WTC11 (cell line): ENCODE measurements at regions not wholly inside any gene's neighbourhood (a gene's known extent, or its start where the extent isn't known, plus 50 kb on each side); places are given as distances from the start of the nearest gene placed in this dataset.

ENCODE experiments used
- ATAC-seq: fragments of 200-7000 bp; cut with Tn5 transposase; 2 replicates; pipeline ENCODE4 v1.10.0; 2021; ENCODE audit warnings: mild to moderate bottlenecking, moderate library complexity
- CTCF ChIA-PET: fragments of 300-600 bp; sonication (Branson Sonifier 250); formaldehyde crosslinking; loops from one replicate; lab custom pipeline; 2021; ENCODE audit warnings: antibody characterized with exemption; lab: Charles Lee
- POLR2A ChIA-PET: fragments of 350-600 bp; sonication (Branson Sonifier 250); formaldehyde crosslinking; loops from one replicate; lab custom pipeline; 2021; ENCODE audit warnings: antibody characterized with exemption; lab: Charles Lee
- DNase-seq: peaks from one replicate; pipeline ENCODE4 v3.0.0; 2021; ENCODE audit warnings: low spot score
- H3K27ac Mint-ChIP-seq: 2 replicates; pipeline ENCODE4 v1.8.0; 2021; ENCODE audit warnings: mixed read lengths
- H3K27me3 Mint-ChIP-seq: 2 replicates; pipeline ENCODE4 v1.8.0; 2021; ENCODE audit warnings: low read depth, mild to moderate bottlenecking, moderate library complexity, mixed read lengths
- H3K36me3 Mint-ChIP-seq: 2 replicates; pipeline ENCODE4 v1.8.0; 2021; ENCODE audit warnings: mixed read lengths
- H3K4me1 Mint-ChIP-seq: 2 replicates; pipeline ENCODE4 v1.8.0; 2022; ENCODE audit warnings: mixed read lengths
- H3K4me3 Mint-ChIP-seq: 2 replicates; pipeline ENCODE4 v1.8.0; 2021; ENCODE audit warnings: mild to moderate bottlenecking, moderate library complexity, mixed read lengths
- H3K9me3 Mint-ChIP-seq: 2 replicates; pipeline ENCODE4 v1.8.0; 2021; ENCODE audit warnings: mixed read lengths
- AFF4 ChIP-seq: sonication (generic); formaldehyde crosslinking; IDR thresholded peaks from 2 replicates; pipeline ENCODE4 v1.8.1; 2023; ENCODE audit warnings: mild to moderate bottlenecking, missing genetic modification reagents, borderline replicate concordance
- CBFB ChIP-seq: sonication (generic); formaldehyde crosslinking; IDR thresholded peaks from 2 replicates; pipeline ENCODE4 v1.8.1; 2022; ENCODE audit warnings: mild to moderate bottlenecking, low read depth, missing genetic modification reagents
- ELF4 ChIP-seq: sonication (generic); formaldehyde crosslinking; IDR thresholded peaks from 2 replicates; pipeline ENCODE4 v1.8.1; 2022; ENCODE audit warnings: low read depth, mild to moderate bottlenecking, moderate library complexity, missing genetic modification reagents
- ETV6 ChIP-seq: sonication (generic); formaldehyde crosslinking; IDR thresholded peaks from 2 replicates; pipeline ENCODE4 v1.8.1; 2022; ENCODE audit warnings: mild to moderate bottlenecking, missing genetic modification reagents
- MAX ChIP-seq: sonication (generic); formaldehyde crosslinking; IDR thresholded peaks from 2 replicates; pipeline ENCODE4 v1.8.0; 2022; ENCODE audit warnings: mild to moderate bottlenecking, missing genetic modification reagents
- MLX ChIP-seq: sonication (generic); formaldehyde crosslinking; IDR thresholded peaks from 2 replicates; pipeline ENCODE4 v1.8.1; 2023; ENCODE audit warnings: mild to moderate bottlenecking, missing genetic modification reagents, moderate library complexity
- MYBL2 ChIP-seq: sonication (generic); formaldehyde crosslinking; IDR thresholded peaks from 2 replicates; pipeline ENCODE4 v1.8.1; 2023; ENCODE audit warnings: mild to moderate bottlenecking, moderate library complexity, missing genetic modification reagents
- NFE2L1 ChIP-seq: sonication (generic); formaldehyde crosslinking; IDR thresholded peaks from 2 replicates; pipeline ENCODE4 v1.8.1; 2023; ENCODE audit warnings: missing genetic modification reagents
- NR1H2 ChIP-seq: sonication (generic); formaldehyde crosslinking; IDR thresholded peaks from 2 replicates; pipeline ENCODE4 v1.9.0; 2021; ENCODE audit warnings: mild to moderate bottlenecking, moderate library complexity, missing genetic modification reagents
- NR2C2 ChIP-seq: sonication (generic); formaldehyde crosslinking; IDR thresholded peaks from 2 replicates; pipeline ENCODE4 v1.8.0; 2022; ENCODE audit warnings: mild to moderate bottlenecking, missing genetic modification reagents
- RORB ChIP-seq: fragments of 250-450 bp; sonication (Bioruptor Pico); IDR thresholded peaks from 2 replicates; pipeline ENCODE4 v1.9.0; 2021; ENCODE audit warnings: mild to moderate bottlenecking
- STAT6 ChIP-seq: sonication (generic); formaldehyde crosslinking; conservative IDR thresholded peaks from 2 replicates; pipeline ENCODE4 v1.8.1; 2023; ENCODE audit warnings: mild to moderate bottlenecking, low read depth, missing genetic modification reagents, moderate library complexity
- ZNF219 ChIP-seq: sonication (generic); formaldehyde crosslinking; IDR thresholded peaks from 2 replicates; pipeline ENCODE4 v1.8.0; 2023; ENCODE audit warnings: missing genetic modification reagents, mild to moderate bottlenecking, borderline replicate concordance
- TF ChIP-seq, protein P1 (sequence below): sonication (generic); formaldehyde crosslinking; IDR thresholded peaks from 2 replicates; pipeline ENCODE4 v1.8.1; 2023; ENCODE audit warnings: mild to moderate bottlenecking, missing genetic modification reagents
- TF ChIP-seq, protein P2 (sequence below): sonication (generic); formaldehyde crosslinking; IDR thresholded peaks from 2 replicates; pipeline ENCODE4 v1.8.0; 2022; ENCODE audit warnings: mild to moderate bottlenecking, missing genetic modification reagents
- TF ChIP-seq, protein P3 (sequence below): sonication (generic); formaldehyde crosslinking; IDR thresholded peaks from 2 replicates; pipeline ENCODE4 v1.8.1; 2023; ENCODE audit warnings: mild to moderate bottlenecking, missing genetic modification reagents

DNA sequence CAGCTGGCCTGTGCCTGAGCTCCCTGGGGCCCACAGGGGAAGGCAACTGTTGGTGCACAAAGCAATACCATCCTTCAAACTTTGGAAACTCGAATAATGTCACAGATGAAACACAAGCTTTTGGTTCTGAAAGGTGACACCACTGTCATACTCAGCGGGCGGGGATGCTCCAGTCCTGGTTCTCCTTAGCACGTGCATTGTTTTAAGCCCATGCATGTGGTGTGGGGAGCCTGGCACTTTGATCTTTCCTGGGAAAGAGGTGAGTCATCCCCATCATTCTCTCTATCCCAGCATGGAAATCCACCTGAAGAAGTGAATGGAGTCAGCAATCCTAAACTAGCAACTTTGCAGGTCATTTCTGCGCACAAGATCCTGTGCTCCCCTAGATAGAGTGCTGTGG, 119.6 kb downstream of the GLRX3 start (continued):
- no peak for TF ChIP-seq AFF4 (CRISPR knock-in tag)
- TF ChIP-seq NFE2L1: no peak

DNA sequence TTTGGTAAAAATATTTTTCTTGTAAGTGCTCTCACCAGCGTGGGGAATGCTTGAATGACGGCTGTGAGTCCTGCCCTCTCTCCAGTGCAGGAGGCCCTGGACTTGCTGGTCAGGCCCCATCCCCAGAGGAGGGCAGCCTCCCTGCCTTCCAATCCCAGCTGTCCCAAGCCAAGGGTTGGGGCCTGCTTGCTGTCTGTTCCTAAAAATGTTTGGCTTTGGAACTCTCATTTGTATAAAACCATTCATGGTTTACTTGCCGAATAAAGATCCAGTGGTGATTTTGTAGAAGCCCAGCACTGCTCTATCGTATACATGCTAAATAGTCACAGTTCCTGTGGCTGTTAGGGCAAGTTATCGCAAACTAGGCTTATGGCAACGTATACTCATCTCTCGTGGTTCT, 121.7 kb downstream of the GLRX3 start:
- no peak overlapping the region for H3K4me3 Mint-ChIP-seq
- H3K27ac Mint-ChIP-seq: no peak overlapping the region
- H3K4me1 Mint-ChIP-seq: no peaks in the 10 kb centered on the region
- H3K36me3 Mint-ChIP-seq: peaks cover 70% of the 10 kb centered on the region
- ChIA-PET CTCF (no interaction called here), POLR2A (no interaction called here)
- peaks cover 16% of the 10 kb centered on the region for H3K27me3 Mint-ChIP-seq
- peaks cover 88% of the 10 kb centered on the region for H3K9me3 Mint-ChIP-seq
- DNase-seq (no peak), ATAC-seq (no peak)
- TF ChIP-seq, protein P1, sequence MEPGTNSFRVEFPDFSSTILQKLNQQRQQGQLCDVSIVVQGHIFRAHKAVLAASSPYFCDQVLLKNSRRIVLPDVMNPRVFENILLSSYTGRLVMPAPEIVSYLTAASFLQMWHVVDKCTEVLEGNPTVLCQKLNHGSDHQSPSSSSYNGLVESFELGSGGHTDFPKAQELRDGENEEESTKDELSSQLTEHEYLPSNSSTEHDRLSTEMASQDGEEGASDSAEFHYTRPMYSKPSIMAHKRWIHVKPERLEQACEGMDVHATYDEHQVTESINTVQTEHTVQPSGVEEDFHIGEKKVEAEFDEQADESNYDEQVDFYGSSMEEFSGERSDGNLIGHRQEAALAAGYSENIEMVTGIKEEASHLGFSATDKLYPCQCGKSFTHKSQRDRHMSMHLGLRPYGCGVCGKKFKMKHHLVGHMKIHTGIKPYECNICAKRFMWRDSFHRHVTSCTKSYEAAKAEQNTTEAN (CRISPR knock-in tag): no peak
- TF ChIP-seq NR2C2 (CRISPR knock-in tag) (no peak), ETV6 (CRISPR knock-in tag) (no peak), NFE2L1 (no peak), NR1H2 (CRISPR knock-in tag) (no peak), MYBL2 (CRISPR knock-in tag) (no peak), ZNF219 (CRISPR knock-in tag) (no peak)
- TF ChIP-seq, protein P2, sequence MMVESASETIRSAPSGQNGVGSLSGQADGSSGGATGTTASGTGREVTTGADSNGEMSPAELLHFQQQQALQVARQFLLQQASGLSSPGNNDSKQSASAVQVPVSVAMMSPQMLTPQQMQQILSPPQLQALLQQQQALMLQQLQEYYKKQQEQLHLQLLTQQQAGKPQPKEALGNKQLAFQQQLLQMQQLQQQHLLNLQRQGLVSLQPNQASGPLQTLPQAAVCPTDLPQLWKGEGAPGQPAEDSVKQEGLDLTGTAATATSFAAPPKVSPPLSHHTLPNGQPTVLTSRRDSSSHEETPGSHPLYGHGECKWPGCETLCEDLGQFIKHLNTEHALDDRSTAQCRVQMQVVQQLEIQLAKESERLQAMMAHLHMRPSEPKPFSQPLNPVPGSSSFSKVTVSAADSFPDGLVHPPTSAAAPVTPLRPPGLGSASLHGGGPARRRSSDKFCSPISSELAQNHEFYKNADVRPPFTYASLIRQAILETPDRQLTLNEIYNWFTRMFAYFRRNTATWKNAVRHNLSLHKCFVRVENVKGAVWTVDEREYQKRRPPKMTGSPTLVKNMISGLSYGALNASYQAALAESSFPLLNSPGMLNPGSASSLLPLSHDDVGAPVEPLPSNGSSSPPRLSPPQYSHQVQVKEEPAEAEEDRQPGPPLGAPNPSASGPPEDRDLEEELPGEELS (CRISPR knock-in tag): no peak

GRCh38 chr10:130259380-130259779, 123.2 kb downstream of the GLRX3 start:
- peaks cover 23% of the 10 kb centered on the region for H3K27me3 Mint-ChIP-seq
- ChIA-PET POLR2A (no interaction called here), CTCF (no interaction called here)
- H3K36me3 Mint-ChIP-seq: peaks cover 75% of the 10 kb centered on the region
- no peak overlapping the region for H3K4me3 Mint-ChIP-seq
- H3K27ac Mint-ChIP-seq: no peak overlapping the region
- DNase-seq (no peak), ATAC-seq (no peak)
- peaks cover 87% of the 10 kb centered on the region for H3K9me3 Mint-ChIP-seq
- H3K4me1 Mint-ChIP-seq: no peaks in the 10 kb centered on the region
- TF ChIP-seq, protein P3, sequence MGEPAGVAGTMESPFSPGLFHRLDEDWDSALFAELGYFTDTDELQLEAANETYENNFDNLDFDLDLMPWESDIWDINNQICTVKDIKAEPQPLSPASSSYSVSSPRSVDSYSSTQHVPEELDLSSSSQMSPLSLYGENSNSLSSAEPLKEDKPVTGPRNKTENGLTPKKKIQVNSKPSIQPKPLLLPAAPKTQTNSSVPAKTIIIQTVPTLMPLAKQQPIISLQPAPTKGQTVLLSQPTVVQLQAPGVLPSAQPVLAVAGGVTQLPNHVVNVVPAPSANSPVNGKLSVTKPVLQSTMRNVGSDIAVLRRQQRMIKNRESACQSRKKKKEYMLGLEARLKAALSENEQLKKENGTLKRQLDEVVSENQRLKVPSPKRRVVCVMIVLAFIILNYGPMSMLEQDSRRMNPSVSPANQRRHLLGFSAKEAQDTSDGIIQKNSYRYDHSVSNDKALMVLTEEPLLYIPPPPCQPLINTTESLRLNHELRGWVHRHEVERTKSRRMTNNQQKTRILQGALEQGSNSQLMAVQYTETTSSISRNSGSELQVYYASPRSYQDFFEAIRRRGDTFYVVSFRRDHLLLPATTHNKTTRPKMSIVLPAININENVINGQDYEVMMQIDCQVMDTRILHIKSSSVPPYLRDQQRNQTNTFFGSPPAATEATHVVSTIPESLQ (CRISPR knock-in tag): no peak
- no peak for TF ChIP-seq MLX (CRISPR knock-in tag)
- TF ChIP-seq AFF4 (CRISPR knock-in tag): no peak
- TF ChIP-seq RORB (CRISPR knock-in tag): no peak
- no peak for TF ChIP-seq CBFB (CRISPR knock-in tag)
- TF ChIP-seq STAT6 (CRISPR knock-in tag): no peak
- no peak for TF ChIP-seq MAX (CRISPR knock-in tag)
- TF ChIP-seq ELF4 (CRISPR knock-in tag): no peak
